A673 (cell line): ENCODE measurements at regions not wholly inside any gene's neighbourhood (a gene's known extent, or its start where the extent isn't known, plus 50 kb on each side); places are given as distances from the start of the nearest gene placed in this dataset. TPM values are rescaled to one million over a fixed set of nuclear protein-coding genes. Genes with fewer than 3 reads are reported as not detected.

Experiments
- BruUV-seq: library from RNA; stranded (reverse); fragments of 400-500 nt; replicated peaks from 2 replicates; lab custom pipeline; 2021; lab: Mats Ljungman, UMichigan
- CTCF ChIA-PET: fragments of 300-600 bp; sonication (Branson Sonifier 250); formaldehyde crosslinking; loops from one replicate; lab custom pipeline; 2022; ENCODE audit warnings: antibody characterized with exemption; lab: Charles Lee
- POLR2A ChIA-PET: fragments of 300-600 bp; sonication (Branson Sonifier 250); formaldehyde crosslinking; loops from one replicate; lab custom pipeline; 2022; ENCODE audit warnings: antibody characterized with exemption; ENCODE audit not compliant: low non-redundant PET; lab: Charles Lee
- DNase-seq: peaks from one replicate; pipeline ENCODE4 v3.0.0-alpha.2; 2015; ENCODE audit warnings: low spot score
- H3K27ac ChIP-seq: fragments of 200-600 bp; sonication (generic); 2 replicates; pipeline ENCODE4 v1.5.1; 2016; ENCODE audit warnings: mixed run types, low read depth, mild to moderate bottlenecking, mixed read lengths, antibody characterized with exemption, low read length; ENCODE audit not compliant: poor library complexity, severe bottlenecking
- H3K27me3 ChIP-seq: fragments of 200-600 bp; sonication (generic); replicated peaks from 2 replicates; pipeline ENCODE4 v1.6.1; 2017; ENCODE audit warnings: mixed run types, low read depth, mild to moderate bottlenecking, mixed read lengths, antibody characterized with exemption, low read length; ENCODE audit not compliant: insufficient read depth, poor library complexity
- H3K36me3 ChIP-seq: fragments of 200-600 bp; sonication (generic); 2 replicates; pipeline ENCODE4 v1.6.1; 2016; ENCODE audit warnings: mixed run types, mild to moderate bottlenecking, mixed read lengths, antibody characterized with exemption, low read length; ENCODE audit not compliant: insufficient read depth, poor library complexity, severe bottlenecking
- H3K4me1 ChIP-seq: fragments of 200-600 bp; sonication (generic); 2 replicates; pipeline ENCODE4 v1.6.1; 2017; ENCODE audit warnings: mixed run types, mild to moderate bottlenecking, mixed read lengths, antibody characterized with exemption, low read length; ENCODE audit not compliant: insufficient read depth, poor library complexity, severe bottlenecking
- H3K4me3 ChIP-seq: fragments of 200-600 bp; sonication (generic); 2 replicates; pipeline ENCODE4 v1.5.1; 2016; ENCODE audit warnings: low read depth, mixed run types, mild to moderate bottlenecking, mixed read lengths, low read length; ENCODE audit not compliant: poor library complexity, severe bottlenecking
- H3K9me3 ChIP-seq: fragments of 200-600 bp; sonication (generic); 2 replicates; pipeline ENCODE4 v1.6.1; 2016; ENCODE audit warnings: mixed run types, low read depth, mild to moderate bottlenecking, mixed read lengths, antibody characterized with exemption, low read length; ENCODE audit not compliant: poor library complexity, severe bottlenecking
- EZH2 ChIP-seq: fragments of 200-600 bp; sonication (generic); IDR thresholded peaks from 2 replicates; pipeline ENCODE4 v1.6.1; 2017; ENCODE audit warnings: borderline replicate concordance, low read depth, mild to moderate bottlenecking, mixed read lengths, antibody characterized with exemption, low read length; ENCODE audit not compliant: poor library complexity, severe bottlenecking
- intact Hi-C: fragments of 100-400 bp; cut with micrococcal nuclease; formaldehyde crosslinking; loops from one replicate; pipeline ENCODE4 v1.10.0; 2022; ENCODE audit not compliant: unreplicated experiment
- microRNA-seq: library from miRNA; unstranded; fragments of <30 nt; microRNA quantifications from one replicate; pipeline ENCODE4 v1.2.0, GENCODE V29; 2021
- TF ChIP-seq, protein P1 (sequence below): fragments of 300-800, 200-600 bp; sonication (generic); conservative IDR thresholded peaks from 2 replicates; pipeline ENCODE4 v1.5.1; 2017; ENCODE audit warnings: low read depth, mild to moderate bottlenecking, antibody characterized with exemption, low read length, moderate library complexity, mixed read lengths

DNA sequence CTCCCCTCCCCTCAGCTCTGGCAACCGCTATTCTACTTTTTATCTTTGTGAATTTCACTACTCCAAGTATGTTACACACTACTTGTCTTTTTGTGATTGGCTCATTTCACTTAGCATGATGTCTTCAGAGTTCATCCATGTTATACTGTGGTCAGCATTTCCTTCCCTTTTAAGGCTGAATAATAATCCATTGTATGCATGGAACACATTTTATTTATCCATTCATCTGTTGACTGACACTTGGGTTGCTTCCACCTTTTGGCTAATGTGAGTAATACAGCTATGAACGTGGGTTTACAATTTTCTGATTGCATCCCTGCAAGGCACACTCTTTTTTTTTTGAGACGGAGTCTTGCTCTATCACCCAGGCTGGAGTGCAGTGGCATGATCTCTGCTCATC lies 53.0 kb upstream of the FUT8 start:
- Histone ChIP-seq H3K36me3 (no peaks in the 10 kb centered on the region), H3K4me3 (no peak overlapping the region), H3K9me3 (no peaks in the 10 kb centered on the region), H3K27me3 (no peaks in the 10 kb centered on the region), H3K4me1 (no peaks in the 10 kb centered on the region), H3K27ac (no peak overlapping the region)
- no peak for DNase-seq
- TF ChIP-seq, protein P1, sequence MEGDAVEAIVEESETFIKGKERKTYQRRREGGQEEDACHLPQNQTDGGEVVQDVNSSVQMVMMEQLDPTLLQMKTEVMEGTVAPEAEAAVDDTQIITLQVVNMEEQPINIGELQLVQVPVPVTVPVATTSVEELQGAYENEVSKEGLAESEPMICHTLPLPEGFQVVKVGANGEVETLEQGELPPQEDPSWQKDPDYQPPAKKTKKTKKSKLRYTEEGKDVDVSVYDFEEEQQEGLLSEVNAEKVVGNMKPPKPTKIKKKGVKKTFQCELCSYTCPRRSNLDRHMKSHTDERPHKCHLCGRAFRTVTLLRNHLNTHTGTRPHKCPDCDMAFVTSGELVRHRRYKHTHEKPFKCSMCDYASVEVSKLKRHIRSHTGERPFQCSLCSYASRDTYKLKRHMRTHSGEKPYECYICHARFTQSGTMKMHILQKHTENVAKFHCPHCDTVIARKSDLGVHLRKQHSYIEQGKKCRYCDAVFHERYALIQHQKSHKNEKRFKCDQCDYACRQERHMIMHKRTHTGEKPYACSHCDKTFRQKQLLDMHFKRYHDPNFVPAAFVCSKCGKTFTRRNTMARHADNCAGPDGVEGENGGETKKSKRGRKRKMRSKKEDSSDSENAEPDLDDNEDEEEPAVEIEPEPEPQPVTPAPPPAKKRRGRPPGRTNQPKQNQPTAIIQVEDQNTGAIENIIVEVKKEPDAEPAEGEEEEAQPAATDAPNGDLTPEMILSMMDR = no peak
- TF ChIP-seq EZH2 = no peak
- CTCF ChIA-PET = no interaction called here
- POLR2A ChIA-PET = no interaction called here
- intact Hi-C loops = no loop called here
- no TSS peak for BruUV-seq

DNA sequence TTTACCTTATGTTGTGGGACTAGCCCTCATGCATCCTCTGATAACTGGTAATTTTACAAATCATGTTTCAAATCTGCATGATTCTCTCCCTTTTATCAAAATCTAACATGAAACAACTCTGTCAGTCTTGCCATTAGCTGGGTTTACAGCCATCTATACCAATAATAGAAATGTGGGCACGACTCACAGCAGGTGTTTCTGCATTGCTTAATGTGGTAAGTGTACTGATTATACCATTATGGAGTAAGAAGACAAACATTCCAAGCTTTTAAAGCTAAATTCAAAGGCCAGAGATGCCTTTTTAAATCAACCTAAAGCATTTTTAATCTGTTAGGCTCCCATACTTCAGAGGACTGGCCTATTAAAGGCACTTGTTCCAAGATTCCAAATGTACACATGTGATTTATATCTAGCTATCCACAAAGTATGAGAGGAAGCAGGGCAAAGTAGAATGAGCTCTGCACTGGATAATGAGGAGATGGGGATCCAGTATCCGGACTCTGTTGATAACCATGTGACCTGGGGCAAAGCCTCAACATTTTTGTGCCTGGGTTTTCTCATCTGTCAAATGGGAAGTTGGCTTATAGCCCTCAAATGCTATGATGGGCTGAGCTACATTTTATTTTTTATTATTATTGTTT lies 52.3 kb upstream of the FUT8 start:
- Histone ChIP-seq H3K27ac (no peak overlapping the region), H3K9me3 (no peaks in the 10 kb centered on the region), H3K36me3 (no peaks in the 10 kb centered on the region), H3K27me3 (no peaks in the 10 kb centered on the region), H3K4me3 (no peak overlapping the region), H3K4me1 (no peaks in the 10 kb centered on the region)
- ChIA-PET POLR2A (no interaction called here), CTCF (no interaction called here)
- TF ChIP-seq, protein P1 = no peak
- TF ChIP-seq EZH2 = no peak
- BruUV-seq = no TSS peak
- DNase-seq = no peak
- intact Hi-C loops = no loop called here

DNA sequence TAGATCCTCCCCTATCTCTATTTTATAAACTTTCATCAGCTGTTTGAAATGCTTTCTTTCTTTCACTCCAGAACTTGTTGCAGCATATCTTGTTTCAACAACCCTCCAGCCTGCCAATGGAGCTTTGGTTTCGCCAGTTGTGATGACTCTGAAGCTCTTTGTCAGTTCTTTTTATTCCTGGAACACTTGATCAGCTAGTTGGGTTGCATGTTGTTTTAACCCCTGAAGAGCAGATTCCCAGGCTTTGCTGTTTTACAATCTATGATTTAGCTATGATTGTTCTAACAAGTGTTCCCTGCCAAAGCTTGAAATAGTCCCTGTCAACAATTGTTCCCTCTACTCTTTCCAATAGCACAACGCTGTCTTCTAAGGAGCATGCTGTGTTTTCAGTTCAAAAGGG lies 50.6 kb upstream of the FUT8 start:
- no peaks in the 10 kb centered on the region for H3K4me1 ChIP-seq
- no peak for DNase-seq
- POLR2A ChIA-PET = no interaction called here
- TF ChIP-seq, protein P1 = no peak
- no peak for TF ChIP-seq EZH2
- H3K27me3 ChIP-seq = no peaks in the 10 kb centered on the region
- H3K27ac ChIP-seq = no peak overlapping the region
- H3K36me3 ChIP-seq = no peaks in the 10 kb centered on the region
- CTCF ChIA-PET = no interaction called here
- H3K9me3 ChIP-seq = no peaks in the 10 kb centered on the region
- intact Hi-C loops = no loop called here
- BruUV-seq = no TSS peak
- no peak overlapping the region for H3K4me3 ChIP-seq

Small RNA genes in the stretch of these regions (microRNA-seq; reads per million reads assigned to microRNA genes)
- not detected for gene MIR4708
